K562 (cell line): ENCODE measurements at regions not wholly inside any gene's neighbourhood (a gene's known extent, or its start where the extent isn't known, plus 50 kb on each side); places are given as distances from the start of the nearest gene placed in this dataset.
"Not testable (repeated sequence)": the region's sequence is repeated elsewhere in the genome, so short reads cannot be mapped to it uniquely, and the experiment has no call there.

Experiments
- ATAC-seq: fragments of 200-7000 bp; cut with Tn5 transposase; 3 replicates; pipeline ENCODE4 v1.9.1; 2020; ENCODE audit warnings: moderate library complexity
- BruUV-seq: library from RNA; stranded (reverse); fragments of 400-500 nt; replicated peaks from 2 replicates; lab custom pipeline; 2021; lab: Mats Ljungman, UMichigan
- CTCF ChIA-PET: fragments of 300-600 bp; formaldehyde crosslinking; extraction: SDS; loops from one replicate; lab custom pipeline; 2021; ENCODE audit warnings: low intra/inter-chr PET ratio; lab: Yijun Ruan, JAX
- POLR2A ChIA-PET: fragments of 300-600, 350-650 bp; sonication (Branson Sonifier 250); formaldehyde crosslinking; extraction: SDS; loops from one replicate; lab custom pipeline; 2021; ENCODE audit warnings: antibody characterized with exemption, inconsistent platforms; lab: Yijun Ruan, JAX
- DNase-seq, 4 experiments: peaks; one replicate each; pipeline versions ENCODE4 v3.0.0 to v3.0.0-alpha.2; 2011 to 2018; ENCODE audit warnings: low spot score in 3 of 4, mixed read lengths in 3 of 4; ENCODE audit errors: extremely low read depth in 1 of 4
- FAIRE-seq: peaks from 2 replicates; lab custom pipeline; 2011; peaks lifted over from hg19 to GRCh38; lab: Jason Lieb, UNC
- H2AFZ ChIP-seq: 2 replicates; pipeline ENCODE4 v1.6.0; 2011; ENCODE audit warnings: low read depth, low read length, control low read depth, inconsistent platforms
- H3K27ac ChIP-seq: fragments of 200-600 bp; 3 replicates; pipeline ENCODE4 v1.8.0; 2011; ENCODE audit warnings: low read depth, mild to moderate bottlenecking, control low read depth, inconsistent platforms, low read length, moderate library complexity, mixed read lengths; ENCODE audit errors: extremely low read depth
- H3K27me3 ChIP-seq, 2 experiments: fragments of 300-600 bp in 1 of 2; 2 replicates in 1 of 2; 3 replicates in 1 of 2; pipeline versions ENCODE4 v1.6.0 to v1.8.0; 2011; ENCODE audit warnings: inconsistent platforms in 2 of 2, low read length in 2 of 2, mild to moderate bottlenecking in 1 of 2, mixed read lengths in 1 of 2, moderate library complexity in 1 of 2; ENCODE audit not compliant: control insufficient read depth in 2 of 2, insufficient read depth in 2 of 2
- H3K36me3 ChIP-seq: fragments of 300-600 bp; 3 replicates; pipeline ENCODE4 v1.8.0; 2011; ENCODE audit warnings: mild to moderate bottlenecking, low read length, inconsistent platforms; ENCODE audit not compliant: control insufficient read depth, insufficient read depth
- H3K4me1 ChIP-seq, 2 experiments: fragments of 200-600 bp in 1 of 2; replicated peaks in 1 of 2; 2 replicates in 1 of 2; 3 replicates in 1 of 2; pipeline versions ENCODE4 v1.5.1 to v1.8.0; 2011; ENCODE audit warnings: inconsistent platforms in 2 of 2, low read length in 2 of 2, mild to moderate bottlenecking in 1 of 2, mixed read lengths in 1 of 2, moderate library complexity in 1 of 2; ENCODE audit not compliant: control insufficient read depth in 2 of 2, insufficient read depth in 2 of 2
- H3K4me2 ChIP-seq: 2 replicates; pipeline ENCODE4 v1.6.1; 2011; ENCODE audit warnings: low read length, control low read depth, inconsistent platforms, mixed read lengths; ENCODE audit not compliant: insufficient read depth
- H3K4me3 ChIP-seq: fragments of 200-600 bp; sonication (generic), shearing (Covaris generic); 2 replicates; pipeline ENCODE4 v1.5.1; 2016; ENCODE audit warnings: control low read depth, inconsistent platforms
- H3K79me2 ChIP-seq: fragments of 200-600 bp; 3 replicates; pipeline ENCODE4 v1.8.0; 2011; ENCODE audit warnings: low read length, inconsistent platforms; ENCODE audit not compliant: control insufficient read depth, insufficient read depth
- H3K9ac ChIP-seq, 2 experiments: 2 replicates each; pipeline versions ENCODE4 v1.6.0 to v1.6.1; 2011; ENCODE audit warnings: low read depth in 2 of 2, low read length in 2 of 2, control low read depth in 1 of 2, inconsistent platforms in 1 of 2, mild to moderate bottlenecking in 1 of 2, mixed read lengths in 1 of 2; ENCODE audit not compliant: insufficient read depth in 1 of 2
- H3K9me1 ChIP-seq: one replicate; pipeline ENCODE4 v1.6.0; 2011; ENCODE audit warnings: inconsistent platforms, mild to moderate bottlenecking, low read length, moderate library complexity; ENCODE audit not compliant: control insufficient read depth, insufficient read depth
- H3K9me3 ChIP-seq: replicated peaks from 2 replicates; pipeline ENCODE4 v1.5.1; 2011; ENCODE audit warnings: low read depth, low read length, inconsistent platforms; ENCODE audit not compliant: control insufficient read depth, insufficient read depth
- H4K20me1 ChIP-seq: replicated peaks from 2 replicates; pipeline ENCODE4 v1.6.1; 2011; ENCODE audit warnings: low read length, inconsistent platforms, mixed read lengths; ENCODE audit not compliant: control insufficient read depth, insufficient read depth
- WGBS: fragments of 100-300 bp; shearing (Covaris generic); methylation state at CpG from one replicate; pipeline ENCODE4 v1.1.6; 2016; ENCODE audit warnings: low coverage, mixed read lengths; ENCODE audit not compliant: insufficient coverage; ENCODE audit errors: missing lambda C conversion rate; 5-methylcytosine and 5-hydroxymethylcytosine counted together
- in situ Hi-C: fragments of 300-500 bp; cut with MboI; formaldehyde crosslinking; loops from 4 replicates; pipeline ENCODE4 v1.15.0; 2018; ENCODE audit warnings: inconsistent platforms, mixed read lengths
- intact Hi-C: fragments of 100-400 bp; cut with micrococcal nuclease; formaldehyde crosslinking; loops from 2 replicates; pipeline ENCODE4 v1.14.2; 2022
- TF ChIP-seq, protein P1 (sequence below), 2 experiments: fragments of 450-650 bp; IDR thresholded peaks; 2 replicates each; pipeline ENCODE4 v1.6.1; 2018; ENCODE audit warnings: mild to moderate bottlenecking in 2 of 2, low read depth in 1 of 2; ENCODE audit not compliant: partially characterized antibody in 2 of 2

DNA sequence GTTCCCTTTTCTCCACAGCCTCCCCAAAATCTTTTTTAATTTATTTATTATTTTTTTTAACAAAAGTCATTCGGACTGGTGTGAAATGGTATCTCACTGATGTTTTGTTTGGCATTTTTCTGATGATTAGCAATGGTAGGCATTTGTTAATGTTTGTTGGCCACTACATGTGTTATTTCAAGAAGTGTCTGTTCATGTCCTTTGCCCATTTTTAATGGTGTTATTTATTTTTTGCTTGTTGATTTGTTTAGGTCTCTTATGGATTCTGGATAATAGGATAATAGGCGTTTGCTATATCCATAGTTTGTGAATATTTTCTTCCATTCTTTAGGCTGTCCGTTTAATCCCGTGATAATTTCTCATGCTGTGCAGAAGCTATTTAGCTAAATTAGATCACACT, 596.5 kb upstream of the DEFB115 start:
- H4K20me1 ChIP-seq, DNase-seq, in situ Hi-C loops, H3K4me2 ChIP-seq, H3K9me3 ChIP-seq, H3K36me3 ChIP-seq, H3K27ac ChIP-seq, H3K4me1 ChIP-seq, CTCF ChIA-PET, BruUV-seq, FAIRE-seq, H3K9ac ChIP-seq, H2AFZ ChIP-seq, H3K27me3 ChIP-seq, H3K79me2 ChIP-seq, H3K4me3 ChIP-seq: not testable (repeated sequence)
- WGBS: 83% methylated on average over 4 of the region's 4 CpGs
- TF ChIP-seq, protein P1, sequence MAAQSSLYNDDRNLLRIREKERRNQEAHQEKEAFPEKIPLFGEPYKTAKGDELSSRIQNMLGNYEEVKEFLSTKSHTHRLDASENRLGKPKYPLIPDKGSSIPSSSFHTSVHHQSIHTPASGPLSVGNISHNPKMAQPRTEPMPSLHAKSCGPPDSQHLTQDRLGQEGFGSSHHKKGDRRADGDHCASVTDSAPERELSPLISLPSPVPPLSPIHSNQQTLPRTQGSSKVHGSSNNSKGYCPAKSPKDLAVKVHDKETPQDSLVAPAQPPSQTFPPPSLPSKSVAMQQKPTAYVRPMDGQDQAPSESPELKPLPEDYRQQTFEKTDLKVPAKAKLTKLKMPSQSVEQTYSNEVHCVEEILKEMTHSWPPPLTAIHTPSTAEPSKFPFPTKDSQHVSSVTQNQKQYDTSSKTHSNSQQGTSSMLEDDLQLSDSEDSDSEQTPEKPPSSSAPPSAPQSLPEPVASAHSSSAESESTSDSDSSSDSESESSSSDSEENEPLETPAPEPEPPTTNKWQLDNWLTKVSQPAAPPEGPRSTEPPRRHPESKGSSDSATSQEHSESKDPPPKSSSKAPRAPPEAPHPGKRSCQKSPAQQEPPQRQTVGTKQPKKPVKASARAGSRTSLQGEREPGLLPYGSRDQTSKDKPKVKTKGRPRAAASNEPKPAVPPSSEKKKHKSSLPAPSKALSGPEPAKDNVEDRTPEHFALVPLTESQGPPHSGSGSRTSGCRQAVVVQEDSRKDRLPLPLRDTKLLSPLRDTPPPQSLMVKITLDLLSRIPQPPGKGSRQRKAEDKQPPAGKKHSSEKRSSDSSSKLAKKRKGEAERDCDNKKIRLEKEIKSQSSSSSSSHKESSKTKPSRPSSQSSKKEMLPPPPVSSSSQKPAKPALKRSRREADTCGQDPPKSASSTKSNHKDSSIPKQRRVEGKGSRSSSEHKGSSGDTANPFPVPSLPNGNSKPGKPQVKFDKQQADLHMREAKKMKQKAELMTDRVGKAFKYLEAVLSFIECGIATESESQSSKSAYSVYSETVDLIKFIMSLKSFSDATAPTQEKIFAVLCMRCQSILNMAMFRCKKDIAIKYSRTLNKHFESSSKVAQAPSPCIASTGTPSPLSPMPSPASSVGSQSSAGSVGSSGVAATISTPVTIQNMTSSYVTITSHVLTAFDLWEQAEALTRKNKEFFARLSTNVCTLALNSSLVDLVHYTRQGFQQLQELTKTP (IDR thresholded peaks at IDR 0.05; ENCODE audit: low read depth in 1 of 2, partially characterized antibody in 2 of 2): peak in 1 of 2 experiments; percentile 92
- TF ChIP-seq, all 486 proteins: peak for 1; not testable (repeated sequence) for 485
- ATAC-seq, H3K9me1 ChIP-seq, POLR2A ChIA-PET: not testable (repeated sequence)
- intact Hi-C loops: loop anchor here (10.0 kb wide), 1 partner anchor 56 kb away; no protein-coding TSS in a partner anchor
